MM.1S (cell line): ENCODE measurements at regions not wholly inside any gene's neighbourhood (a gene's known extent, or its start where the extent isn't known, plus 50 kb on each side); places are given as distances from the start of the nearest gene placed in this dataset.

Source experiments
- DNase-seq: peaks from one replicate; pipeline ENCODE4 v3.0.0-alpha.2; 2015
- H2AFZ ChIP-seq: fragments of 300-600 bp; sonication (generic); 2 replicates; pipeline ENCODE4 v1.6.0; 2016; ENCODE audit warnings: antibody characterized with exemption, low read length
- H3F3A ChIP-seq: fragments of 300-600 bp; sonication (generic); 2 replicates; pipeline ENCODE4 v1.6.1; 2016; ENCODE audit warnings: mild to moderate bottlenecking, antibody characterized with exemption, low read length, moderate library complexity, mixed read lengths; ENCODE audit not compliant: insufficient read depth
- H3K27ac ChIP-seq: fragments of 300-600 bp; sonication (generic); 2 replicates; pipeline ENCODE4 v1.5.1; 2016; ENCODE audit warnings: mild to moderate bottlenecking, low read length
- H3K27me3 ChIP-seq: fragments of 300-600 bp; sonication (generic); replicated peaks from 2 replicates; pipeline ENCODE4 v1.6.0; 2016; ENCODE audit warnings: low read length; ENCODE audit not compliant: insufficient read depth
- H3K36me3 ChIP-seq: fragments of 300-600 bp; sonication (generic); replicated peaks from 2 replicates; pipeline ENCODE4 v1.6.1; 2016; ENCODE audit warnings: mild to moderate bottlenecking, low read length, mixed read lengths; ENCODE audit not compliant: insufficient read depth
- H3K4me1 ChIP-seq: fragments of 300-600 bp; sonication (generic); 2 replicates; pipeline ENCODE4 v1.6.1; 2016; ENCODE audit warnings: low read length, mixed read lengths
- H3K4me2 ChIP-seq: fragments of 300-600 bp; sonication (generic); 2 replicates; pipeline ENCODE4 v1.6.0; 2016; ENCODE audit warnings: low read depth, low read length
- H3K4me3 ChIP-seq: fragments of 300-600 bp; sonication (generic); 2 replicates; pipeline ENCODE4 v1.5.1; 2016; ENCODE audit warnings: low read length, mixed read lengths
- H3K79me2 ChIP-seq: fragments of 300-600 bp; sonication (generic); 2 replicates; pipeline ENCODE4 v1.6.1; 2016; ENCODE audit warnings: mixed run types, low read length, mixed read lengths
- H3K9ac ChIP-seq: fragments of 300-600 bp; sonication (generic); 2 replicates; pipeline ENCODE4 v1.6.1; 2016; ENCODE audit warnings: low read length, mixed read lengths
- H3K9me2 ChIP-seq: fragments of 300-600 bp; sonication (generic); replicated peaks from 2 replicates; pipeline ENCODE4 v1.6.1; 2016; ENCODE audit warnings: mild to moderate bottlenecking, low read length, mixed read lengths; ENCODE audit not compliant: insufficient read depth
- H3K9me3 ChIP-seq: fragments of 300-600 bp; sonication (generic); replicated peaks from 2 replicates; pipeline ENCODE4 v1.6.1; 2016; ENCODE audit warnings: mild to moderate bottlenecking, low read length, mixed read lengths; ENCODE audit not compliant: insufficient read depth
- H4K20me1 ChIP-seq: fragments of 300-600 bp; sonication (generic); 2 replicates; pipeline ENCODE4 v1.6.1; 2016; ENCODE audit warnings: mild to moderate bottlenecking, low read length, moderate library complexity, mixed read lengths; ENCODE audit not compliant: insufficient read depth
- CTCF ChIP-seq: fragments of 300-600 bp; sonication (generic); IDR thresholded peaks from 2 replicates; pipeline ENCODE4 v1.5.1; 2016; ENCODE audit warnings: antibody characterized with exemption, low read length, mixed read lengths
- EZH2 ChIP-seq: fragments of 300-600 bp; sonication (generic); optimal IDR thresholded peaks from 2 replicates; pipeline ENCODE3; 2017; ENCODE audit warnings: low read depth, mild to moderate bottlenecking, antibody characterized with exemption, low read length, mixed read lengths
- EZH2phosphoT487 ChIP-seq: fragments of 300-600 bp; sonication (generic); IDR thresholded peaks from 2 replicates; pipeline ENCODE4 v1.6.1; 2018; ENCODE audit warnings: antibody characterized with exemption, low read length

GRCh38 chr10:44477046-44477425 is 92.1 kb upstream of the CXCL12 start:
- TF ChIP-seq EZH2phosphoT487, result no peak
- no peak for TF ChIP-seq EZH2
- TF ChIP-seq CTCF, result no peak
- Histone ChIP-seq H3F3A (no peaks in the 10 kb centered on the region), H3K36me3 (no peaks in the 10 kb centered on the region), H3K4me2 (no peak overlapping the region), H3K27me3 (no peaks in the 10 kb centered on the region), H4K20me1 (no peaks in the 10 kb centered on the region), H3K27ac (no peak overlapping the region), H3K79me2 (no peaks in the 10 kb centered on the region), H3K9ac (no peak overlapping the region), H3K9me2 (no peaks in the 10 kb centered on the region), H2AFZ (no peak overlapping the region), H3K9me3 (no peaks in the 10 kb centered on the region), H3K4me3 (no peak overlapping the region), H3K4me1 (no peaks in the 10 kb centered on the region; the same call in 1 of the 2 replicates)
- no peak for DNase-seq

GRCh38 chr10:44478040-44478439 is 93.1 kb upstream of the CXCL12 start:
- H4K20me1 ChIP-seq, result no peaks in the 10 kb centered on the region
- TF ChIP-seq EZH2phosphoT487 (no peak), EZH2 (no peak), CTCF (no peak)
- no peaks in the 10 kb centered on the region for H3K9me3 ChIP-seq
- H3K27ac ChIP-seq, result no peak overlapping the region
- no peak overlapping the region for H3K9ac ChIP-seq
- H2AFZ ChIP-seq, result no peak overlapping the region
- DNase-seq, result no peak
- no peak overlapping the region for H3K4me2 ChIP-seq
- no peaks in the 10 kb centered on the region for H3K9me2 ChIP-seq
- H3K4me3 ChIP-seq, result no peak overlapping the region
- H3K4me1 ChIP-seq, result no peaks in the 10 kb centered on the region; the same call in 1 of the 2 replicates
- H3K79me2 ChIP-seq, result no peaks in the 10 kb centered on the region
- H3K36me3 ChIP-seq, result no peaks in the 10 kb centered on the region
- H3F3A ChIP-seq, result no peaks in the 10 kb centered on the region
- H3K27me3 ChIP-seq, result no peaks in the 10 kb centered on the region

GRCh38 chr10:44478876-44479705 is 94.2 kb upstream of the CXCL12 start:
- H3K4me2 ChIP-seq, result no peak overlapping the region

More at GRCh38 chr10:44478876-44479705, 94.2 kb upstream of the CXCL12 start:
- no peaks in the 10 kb centered on the region for H3K79me2 ChIP-seq
- H3K9me2 ChIP-seq, result no peaks in the 10 kb centered on the region
- no peak for DNase-seq
- H2AFZ ChIP-seq, result no peak overlapping the region
- no peaks in the 10 kb centered on the region for H3K27me3 ChIP-seq
- no peaks in the 10 kb centered on the region for H3K36me3 ChIP-seq
- no peaks in the 10 kb centered on the region for H4K20me1 ChIP-seq
- H3K4me1 ChIP-seq, result no peaks in the 10 kb centered on the region; the same call in 1 of the 2 replicates
- H3K9me3 ChIP-seq, result no peaks in the 10 kb centered on the region
- no peak overlapping the region for H3K27ac ChIP-seq
- no peak for TF ChIP-seq CTCF
- no peak for TF ChIP-seq EZH2
- no peak for TF ChIP-seq EZH2phosphoT487
- no peak overlapping the region for H3K4me3 ChIP-seq
- no peaks in the 10 kb centered on the region for H3F3A ChIP-seq
- H3K9ac ChIP-seq, result no peak overlapping the region
